ENCODE measurements at regions not wholly inside any gene's neighbourhood (a gene's known extent, or its start where the extent isn't known, plus 50 kb on each side); places are given as distances from the start of the nearest gene placed in this dataset.
"Not testable (repeated sequence)": the region's sequence is repeated elsewhere in the genome, so short reads cannot be mapped to it uniquely, and the experiment has no call there.

DNA sequence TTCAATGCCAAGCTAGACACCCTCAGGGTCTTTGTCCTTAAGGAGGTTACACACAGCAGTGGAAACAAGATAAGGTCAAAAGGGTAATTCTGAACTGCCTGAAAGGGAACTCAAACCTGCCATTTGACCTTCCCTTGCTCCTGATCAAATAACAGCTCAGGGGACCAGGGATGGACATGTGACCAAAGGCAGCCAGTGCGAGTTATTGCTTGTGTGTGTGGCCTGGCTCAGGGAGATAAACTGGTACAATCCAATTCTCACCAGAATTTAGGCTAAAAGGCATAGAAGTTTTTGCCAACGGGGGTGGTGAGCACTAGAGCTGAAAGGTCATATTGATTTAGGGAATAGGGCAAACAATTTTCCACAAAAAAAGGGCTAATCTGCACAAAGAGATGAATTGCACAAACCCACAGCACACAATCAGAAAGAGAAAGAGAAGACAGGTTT lies 349.9 kb upstream of the AUTS2 start:
- TF ChIP-seq, protein P1, sequence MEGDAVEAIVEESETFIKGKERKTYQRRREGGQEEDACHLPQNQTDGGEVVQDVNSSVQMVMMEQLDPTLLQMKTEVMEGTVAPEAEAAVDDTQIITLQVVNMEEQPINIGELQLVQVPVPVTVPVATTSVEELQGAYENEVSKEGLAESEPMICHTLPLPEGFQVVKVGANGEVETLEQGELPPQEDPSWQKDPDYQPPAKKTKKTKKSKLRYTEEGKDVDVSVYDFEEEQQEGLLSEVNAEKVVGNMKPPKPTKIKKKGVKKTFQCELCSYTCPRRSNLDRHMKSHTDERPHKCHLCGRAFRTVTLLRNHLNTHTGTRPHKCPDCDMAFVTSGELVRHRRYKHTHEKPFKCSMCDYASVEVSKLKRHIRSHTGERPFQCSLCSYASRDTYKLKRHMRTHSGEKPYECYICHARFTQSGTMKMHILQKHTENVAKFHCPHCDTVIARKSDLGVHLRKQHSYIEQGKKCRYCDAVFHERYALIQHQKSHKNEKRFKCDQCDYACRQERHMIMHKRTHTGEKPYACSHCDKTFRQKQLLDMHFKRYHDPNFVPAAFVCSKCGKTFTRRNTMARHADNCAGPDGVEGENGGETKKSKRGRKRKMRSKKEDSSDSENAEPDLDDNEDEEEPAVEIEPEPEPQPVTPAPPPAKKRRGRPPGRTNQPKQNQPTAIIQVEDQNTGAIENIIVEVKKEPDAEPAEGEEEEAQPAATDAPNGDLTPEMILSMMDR (IDR thresholded peaks at IDR 0.05): not testable (repeated sequence)
- not testable (repeated sequence) for TF ChIP-seq POLR2A (IDR thresholded peaks at IDR 0.05)

Measured in ovary (tissue), 3 donors.